ENCODE measurements at regions not wholly inside any gene's neighbourhood (a gene's known extent, or its start where the extent isn't known, plus 50 kb on each side); places are given as distances from the start of the nearest gene placed in this dataset.
A peak's percentile ranks its signal among the peaks of the same experiment; 100 is the strongest.
"Not testable (repeated sequence)": the region's sequence is repeated elsewhere in the genome, so short reads cannot be mapped to it uniquely, and the experiment has no call there.

- H3K4me1 ChIP-seq (ENCODE audit: insufficient read depth, low read length); H3K36me3 Mint-ChIP-seq; H3K27me3 ChIP-seq (ENCODE audit: insufficient read depth, low read length); H3K4me1 Mint-ChIP-seq; intact Hi-C loops (cut with micrococcal nuclease); H3K36me3 ChIP-seq (ENCODE audit: insufficient read depth, low read length); H3K4me3 Mint-ChIP-seq; CTCF ChIA-PET (ENCODE audit: partially characterized antibody); DNase-seq; H3K4me3 ChIP-seq (ENCODE audit: low read length in 2 of 2); H3K27ac ChIP-seq (ENCODE audit: low read depth, low read length); POLR2A ChIA-PET (ENCODE audit: partially characterized antibody); H3K9me3 ChIP-seq (ENCODE audit: control insufficient read depth in 1 of 2, low read length in 2 of 2); H3K27me3 Mint-ChIP-seq: not testable (repeated sequence)
- H3K9me3 Mint-ChIP-seq, result peaks cover 0 to 31% (median 13%) of the 10 kb centered on the region in 8 donors
- peak overlapping the region in 1 of 7 donors; percentile 7 for H3K27ac Mint-ChIP-seq
Observed at GRCh38 chr4:31499216-31499615, 779.0 kb downstream of the PCDH7 start.

GRCh38 chr4:31516520-31516919 lies 796.4 kb downstream of the PCDH7 start:
- H3K9me3 ChIP-seq (ENCODE audit: control insufficient read depth in 1 of 2, low read length in 2 of 2), result no peaks in the 10 kb centered on the region
- no peak overlapping the region for H3K27ac Mint-ChIP-seq
- H3K36me3 Mint-ChIP-seq, result no peaks in the 10 kb centered on the region
- intact Hi-C loops (cut with micrococcal nuclease), result no loop called here
- ChIA-PET CTCF (ENCODE audit: partially characterized antibody) (no interaction called here), POLR2A (ENCODE audit: partially characterized antibody) (no interaction called here)
- no peak for DNase-seq
- H3K4me3 Mint-ChIP-seq, result no peak overlapping the region
- no peaks in the 10 kb centered on the region for H3K4me1 Mint-ChIP-seq
- H3K4me3 ChIP-seq (ENCODE audit: low read length in 2 of 2), result no peak overlapping the region
- H3K4me1 ChIP-seq (ENCODE audit: insufficient read depth, low read length), result no peaks in the 10 kb centered on the region
- no peaks in the 10 kb centered on the region for H3K36me3 ChIP-seq (ENCODE audit: insufficient read depth, low read length)
- no peaks in the 10 kb centered on the region for H3K27me3 Mint-ChIP-seq
- H3K27me3 ChIP-seq (ENCODE audit: insufficient read depth, low read length), result no peaks in the 10 kb centered on the region
- peaks cover 0 to 16% (median 8%) of the 10 kb centered on the region in 8 donors for H3K9me3 Mint-ChIP-seq
- no peak overlapping the region for H3K27ac ChIP-seq (ENCODE audit: low read depth, low read length)

GRCh38 chr4:31518796-31519250 lies 798.7 kb downstream of the PCDH7 start:
- Mint-ChIP-seq H3K9me3 (peaks cover 0 to 16% (median 12%) of the 10 kb centered on the region in 8 donors), H3K4me1 (no peaks in the 10 kb centered on the region), H3K36me3 (no peaks in the 10 kb centered on the region), H3K27me3 (no peaks in the 10 kb centered on the region), H3K27ac (no peak overlapping the region), H3K4me3 (no peak overlapping the region)
- peak in 1 of 5 donors; percentile 24 for DNase-seq
- Histone ChIP-seq H3K27me3 (ENCODE audit: insufficient read depth, low read length) (no peaks in the 10 kb centered on the region), H3K27ac (ENCODE audit: low read depth, low read length) (no peak overlapping the region), H3K4me3 (ENCODE audit: low read length in 2 of 2) (no peak overlapping the region), H3K36me3 (ENCODE audit: insufficient read depth, low read length) (no peaks in the 10 kb centered on the region), H3K4me1 (ENCODE audit: insufficient read depth, low read length) (no peaks in the 10 kb centered on the region), H3K9me3 (ENCODE audit: control insufficient read depth in 1 of 2, low read length in 2 of 2) (no peaks in the 10 kb centered on the region)
- ChIA-PET CTCF (ENCODE audit: partially characterized antibody) (no interaction called here), POLR2A (ENCODE audit: partially characterized antibody) (no interaction called here)
- intact Hi-C loops (cut with micrococcal nuclease), result no loop called here

- H3K4me1 ChIP-seq (ENCODE audit: insufficient read depth, low read length), result no peaks in the 10 kb centered on the region
- CTCF ChIA-PET (ENCODE audit: partially characterized antibody), result no interaction called here
- peaks cover 0 to 50% (median 24%) of the 10 kb centered on the region in 8 donors for H3K9me3 Mint-ChIP-seq
- no peaks in the 10 kb centered on the region for H3K27me3 Mint-ChIP-seq
- no peak overlapping the region for H3K4me3 ChIP-seq (ENCODE audit: low read length in 2 of 2)
- H3K27me3 ChIP-seq (ENCODE audit: insufficient read depth, low read length), result no peaks in the 10 kb centered on the region
- no peaks in the 10 kb centered on the region for H3K4me1 Mint-ChIP-seq
- H3K4me3 Mint-ChIP-seq, result no peak overlapping the region
- H3K27ac Mint-ChIP-seq, result no peak overlapping the region
- no peak overlapping the region for H3K27ac ChIP-seq (ENCODE audit: low read depth, low read length)
- intact Hi-C loops (cut with micrococcal nuclease), result no loop called here
- H3K9me3 ChIP-seq (ENCODE audit: control insufficient read depth in 1 of 2, low read length in 2 of 2), result no peaks in the 10 kb centered on the region
- no peaks in the 10 kb centered on the region for H3K36me3 Mint-ChIP-seq
- H3K36me3 ChIP-seq (ENCODE audit: insufficient read depth, low read length), result no peaks in the 10 kb centered on the region
- POLR2A ChIA-PET (ENCODE audit: partially characterized antibody), result no interaction called here
- DNase-seq, result no peak
Observed at GRCh38 chr4:31530555-31530954, 810.4 kb downstream of the PCDH7 start.

GRCh38 chr4:31538877-31539276 lies 818.7 kb downstream of the PCDH7 start:
- no peaks in the 10 kb centered on the region for H3K4me1 ChIP-seq (ENCODE audit: insufficient read depth, low read length)
- no peak for DNase-seq
- H3K27me3 Mint-ChIP-seq, result no peaks in the 10 kb centered on the region
- no peak overlapping the region for H3K27ac Mint-ChIP-seq
- ChIA-PET POLR2A (ENCODE audit: partially characterized antibody) (no interaction called here), CTCF (ENCODE audit: partially characterized antibody) (no interaction called here)
- H3K4me3 Mint-ChIP-seq, result no peak overlapping the region
- H3K36me3 Mint-ChIP-seq, result no peaks in the 10 kb centered on the region
- H3K27ac ChIP-seq (ENCODE audit: low read depth, low read length), result no peak overlapping the region
- no peaks in the 10 kb centered on the region for H3K9me3 ChIP-seq (ENCODE audit: control insufficient read depth in 1 of 2, low read length in 2 of 2)
- no peak overlapping the region for H3K4me3 ChIP-seq (ENCODE audit: low read length in 2 of 2)
- no peaks in the 10 kb centered on the region for H3K4me1 Mint-ChIP-seq
- H3K9me3 Mint-ChIP-seq, result peaks cover 0 to 28% (median 15%) of the 10 kb centered on the region in 8 donors
- intact Hi-C loops (cut with micrococcal nuclease), result no loop called here
- H3K27me3 ChIP-seq (ENCODE audit: insufficient read depth, low read length), result no peaks in the 10 kb centered on the region
- H3K36me3 ChIP-seq (ENCODE audit: insufficient read depth, low read length), result no peaks in the 10 kb centered on the region

GRCh38 chr4:31539284-31540069 lies 819.3 kb downstream of the PCDH7 start:
- ChIA-PET CTCF (ENCODE audit: partially characterized antibody) (no interaction called here), POLR2A (ENCODE audit: partially characterized antibody) (no interaction called here)
- H3K27me3 Mint-ChIP-seq, result no peaks in the 10 kb centered on the region
- no peak overlapping the region for H3K27ac Mint-ChIP-seq
- Histone ChIP-seq H3K27ac (ENCODE audit: low read depth, low read length) (no peak overlapping the region), H3K4me1 (ENCODE audit: insufficient read depth, low read length) (no peaks in the 10 kb centered on the region), H3K36me3 (ENCODE audit: insufficient read depth, low read length) (no peaks in the 10 kb centered on the region), H3K27me3 (ENCODE audit: insufficient read depth, low read length) (no peaks in the 10 kb centered on the region), H3K4me3 (ENCODE audit: low read length in 2 of 2) (no peak overlapping the region), H3K9me3 (ENCODE audit: control insufficient read depth in 1 of 2, low read length in 2 of 2) (no peaks in the 10 kb centered on the region)
- no peak overlapping the region for H3K4me3 Mint-ChIP-seq
- no peaks in the 10 kb centered on the region for H3K36me3 Mint-ChIP-seq
- peaks cover 0 to 23% (median 15%) of the 10 kb centered on the region in 8 donors for H3K9me3 Mint-ChIP-seq
- no peak for DNase-seq
- H3K4me1 Mint-ChIP-seq, result no peaks in the 10 kb centered on the region
- intact Hi-C loops (cut with micrococcal nuclease), result no loop called here

- H3K9me3 Mint-ChIP-seq, result peaks cover 0 to 12% (median under 1%) of the 10 kb centered on the region in 8 donors
- no peaks in the 10 kb centered on the region for H3K4me1 ChIP-seq (ENCODE audit: insufficient read depth, low read length)
- ChIA-PET POLR2A (ENCODE audit: partially characterized antibody) (no interaction called here), CTCF (ENCODE audit: partially characterized antibody) (no interaction called here)
- H3K27me3 ChIP-seq (ENCODE audit: insufficient read depth, low read length), result no peaks in the 10 kb centered on the region
- no peaks in the 10 kb centered on the region for H3K36me3 ChIP-seq (ENCODE audit: insufficient read depth, low read length)
- no peaks in the 10 kb centered on the region for H3K4me1 Mint-ChIP-seq
- no peak overlapping the region for H3K27ac ChIP-seq (ENCODE audit: low read depth, low read length)
- no peak overlapping the region for H3K4me3 ChIP-seq (ENCODE audit: low read length in 2 of 2)
- intact Hi-C loops (cut with micrococcal nuclease), result no loop called here
- no peak overlapping the region for H3K27ac Mint-ChIP-seq
- H3K27me3 Mint-ChIP-seq, result no peaks in the 10 kb centered on the region
- no peak overlapping the region for H3K4me3 Mint-ChIP-seq
- no peaks in the 10 kb centered on the region for H3K9me3 ChIP-seq (ENCODE audit: control insufficient read depth in 1 of 2, low read length in 2 of 2)
- no peaks in the 10 kb centered on the region for H3K36me3 Mint-ChIP-seq
- no peak for DNase-seq
Observed at GRCh38 chr4:31545330-31545729, 825.2 kb downstream of the PCDH7 start.
